Brain microvascular endothelial cell (primary cell): ENCODE measurements at regions not wholly inside any gene's neighbourhood (a gene's known extent, or its start where the extent isn't known, plus 50 kb on each side); places are given as distances from the start of the nearest gene placed in this dataset.

Source experiments
- DNase-seq: peaks from one replicate; pipeline ENCODE4 v3.0.0-alpha.2; 2020
- H3K27ac ChIP-seq: fragments of 250-450 bp; sonication (Bioruptor Pico); 2 replicates; pipeline ENCODE4 v1.5.1; 2020; ENCODE audit warnings: mild to moderate bottlenecking, moderate library complexity
- H3K27me3 ChIP-seq: fragments of 250-450 bp; sonication (Bioruptor Pico); replicated peaks from 2 replicates; pipeline ENCODE4 v1.5.1; 2020; ENCODE audit warnings: mild to moderate bottlenecking
- H3K36me3 ChIP-seq: fragments of 250-450 bp; sonication (Bioruptor Pico); replicated peaks from 2 replicates; pipeline ENCODE4 v1.5.1; 2020; ENCODE audit warnings: mild to moderate bottlenecking
- H3K4me3 ChIP-seq: 2 replicates; pipeline ENCODE4 v1.5.1; 2011; ENCODE audit warnings: low read depth, mild to moderate bottlenecking, control low read depth, low read length, moderate library complexity
- in situ Hi-C: cut with HindIII; loops from 2 replicates; pipeline ENCODE4 v1.10.0; 2017; ENCODE audit warnings: low sequenced_read_pairs, low pct_ligation_motif_present
- TF ChIP-seq, protein P1 (sequence below): IDR thresholded peaks from 2 replicates; pipeline ENCODE4 v1.5.1; 2011; ENCODE audit warnings: low read depth, mild to moderate bottlenecking, moderate library complexity, low read length, control low read depth, inconsistent platforms; ENCODE audit errors: missing control alignments

DNA sequence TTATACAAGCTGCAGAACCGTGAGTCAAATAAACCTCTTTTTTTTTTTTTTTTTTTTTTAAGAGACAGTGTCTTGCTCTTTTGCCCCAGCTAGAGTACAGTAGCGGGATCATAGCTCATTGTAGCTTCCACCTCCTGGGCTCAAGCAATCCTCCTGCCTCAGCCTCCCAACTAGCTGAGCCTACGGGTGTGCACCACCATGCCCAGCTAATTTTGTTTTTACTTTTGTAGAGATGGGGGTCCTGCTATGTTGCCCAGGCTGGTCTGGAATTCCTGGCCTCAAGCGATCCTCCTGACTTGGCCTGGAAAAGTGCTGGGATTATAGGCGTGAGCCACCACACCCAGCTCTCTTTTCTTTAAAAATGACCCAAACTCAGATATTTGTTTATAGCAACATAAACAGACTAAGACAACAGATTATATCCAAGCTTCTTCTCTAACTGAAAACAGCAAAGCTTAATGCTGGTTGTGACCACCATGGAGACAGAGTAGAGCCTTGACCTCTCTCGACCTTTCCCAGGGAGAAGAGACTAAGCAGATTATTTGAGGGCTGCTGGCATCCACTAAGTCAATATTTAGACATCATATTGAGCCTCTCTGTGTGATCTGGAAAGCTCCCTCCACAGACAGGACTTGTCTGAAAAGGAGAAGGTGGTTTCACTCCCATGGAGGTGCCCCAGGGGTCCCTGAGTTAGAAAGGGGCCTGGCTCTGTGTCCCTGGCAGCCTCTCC lies 150.0 kb downstream of the KCTD15 start:
- TF ChIP-seq, protein P1, sequence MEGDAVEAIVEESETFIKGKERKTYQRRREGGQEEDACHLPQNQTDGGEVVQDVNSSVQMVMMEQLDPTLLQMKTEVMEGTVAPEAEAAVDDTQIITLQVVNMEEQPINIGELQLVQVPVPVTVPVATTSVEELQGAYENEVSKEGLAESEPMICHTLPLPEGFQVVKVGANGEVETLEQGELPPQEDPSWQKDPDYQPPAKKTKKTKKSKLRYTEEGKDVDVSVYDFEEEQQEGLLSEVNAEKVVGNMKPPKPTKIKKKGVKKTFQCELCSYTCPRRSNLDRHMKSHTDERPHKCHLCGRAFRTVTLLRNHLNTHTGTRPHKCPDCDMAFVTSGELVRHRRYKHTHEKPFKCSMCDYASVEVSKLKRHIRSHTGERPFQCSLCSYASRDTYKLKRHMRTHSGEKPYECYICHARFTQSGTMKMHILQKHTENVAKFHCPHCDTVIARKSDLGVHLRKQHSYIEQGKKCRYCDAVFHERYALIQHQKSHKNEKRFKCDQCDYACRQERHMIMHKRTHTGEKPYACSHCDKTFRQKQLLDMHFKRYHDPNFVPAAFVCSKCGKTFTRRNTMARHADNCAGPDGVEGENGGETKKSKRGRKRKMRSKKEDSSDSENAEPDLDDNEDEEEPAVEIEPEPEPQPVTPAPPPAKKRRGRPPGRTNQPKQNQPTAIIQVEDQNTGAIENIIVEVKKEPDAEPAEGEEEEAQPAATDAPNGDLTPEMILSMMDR = no peak
- DNase-seq = no peak
- in situ Hi-C loops = no loop called here
- Histone ChIP-seq H3K4me3 (no peak overlapping the region), H3K27ac (no peak overlapping the region), H3K36me3 (no peaks in the 10 kb centered on the region), H3K27me3 (no peaks in the 10 kb centered on the region)

DNA sequence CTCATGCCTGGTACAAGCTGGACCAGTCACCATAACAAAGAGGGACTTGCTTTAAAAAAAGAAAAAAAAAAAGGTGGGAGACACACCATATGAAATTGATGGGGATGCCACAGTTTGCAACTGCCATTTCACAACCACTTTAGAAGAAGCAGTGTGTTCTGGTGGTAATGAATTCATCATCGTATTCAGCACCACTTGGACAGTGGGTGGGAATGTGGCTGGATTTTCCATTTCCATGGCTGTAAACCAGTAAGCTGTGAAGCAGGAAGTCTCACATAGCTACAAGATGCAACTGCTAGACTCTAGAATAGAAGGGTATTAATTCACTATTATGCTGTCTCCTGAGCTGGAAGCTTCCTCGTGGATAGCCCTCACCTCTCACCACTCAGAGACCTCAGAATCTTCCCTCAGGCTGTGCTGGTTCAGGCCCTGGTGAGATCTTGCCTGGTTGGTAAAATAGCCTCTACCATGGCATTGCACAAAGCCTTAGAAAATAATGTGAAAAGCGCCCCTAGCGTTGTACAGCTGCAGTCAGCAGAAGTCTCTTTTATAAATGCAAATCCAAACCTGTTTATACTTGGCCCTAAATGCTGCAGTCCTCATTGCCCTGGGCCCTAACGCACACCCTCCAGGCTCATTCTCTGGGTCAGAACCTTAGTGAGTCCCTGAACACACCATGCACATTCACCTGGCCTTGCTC lies 150.7 kb downstream of the KCTD15 start:
- TF ChIP-seq, protein P1 = peak; percentile 22
- in situ Hi-C loops = no loop called here
- Histone ChIP-seq H3K4me3 (no peak overlapping the region), H3K27ac (no peak overlapping the region), H3K36me3 (no peaks in the 10 kb centered on the region), H3K27me3 (no peaks in the 10 kb centered on the region)
- no peak for DNase-seq

DNA sequence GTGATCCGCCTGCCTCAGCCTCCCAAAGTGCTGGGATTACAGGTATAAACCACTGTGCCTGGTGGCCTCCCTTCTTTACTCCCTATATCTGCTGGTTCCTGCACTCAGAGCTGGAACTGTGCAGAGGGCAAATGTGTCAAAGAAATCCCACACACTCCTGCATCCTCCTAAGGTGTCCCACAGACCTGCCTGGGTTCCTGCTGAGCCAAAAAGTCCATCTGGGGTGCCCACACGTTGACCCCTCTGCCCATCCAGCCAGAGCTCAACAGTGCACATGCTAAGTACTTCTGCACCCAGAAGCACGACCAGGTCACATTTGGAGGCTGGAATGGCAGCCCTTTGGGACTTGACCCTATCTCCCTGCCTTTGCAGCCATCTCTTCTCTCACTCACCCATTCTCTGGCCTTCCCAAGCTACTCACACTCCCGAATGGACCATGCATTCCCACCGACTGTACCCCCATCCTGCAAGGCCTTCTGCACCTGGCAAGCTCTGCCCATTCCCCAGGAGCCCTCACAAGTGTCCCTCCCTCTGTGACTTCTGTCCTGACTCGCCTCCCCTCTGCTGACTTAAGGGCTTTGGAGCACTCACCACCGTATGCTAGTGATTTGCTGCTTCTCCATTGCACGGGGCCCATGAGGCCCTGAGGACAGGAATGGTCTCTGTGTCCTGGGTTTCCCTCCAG lies 152.1 kb downstream of the KCTD15 start:
- TF ChIP-seq, protein P1 = no peak
- DNase-seq = no peak
- Histone ChIP-seq H3K27ac (no peak overlapping the region), H3K27me3 (no peaks in the 10 kb centered on the region), H3K4me3 (no peak overlapping the region), H3K36me3 (no peaks in the 10 kb centered on the region)
- in situ Hi-C loops = no loop called here

DNA sequence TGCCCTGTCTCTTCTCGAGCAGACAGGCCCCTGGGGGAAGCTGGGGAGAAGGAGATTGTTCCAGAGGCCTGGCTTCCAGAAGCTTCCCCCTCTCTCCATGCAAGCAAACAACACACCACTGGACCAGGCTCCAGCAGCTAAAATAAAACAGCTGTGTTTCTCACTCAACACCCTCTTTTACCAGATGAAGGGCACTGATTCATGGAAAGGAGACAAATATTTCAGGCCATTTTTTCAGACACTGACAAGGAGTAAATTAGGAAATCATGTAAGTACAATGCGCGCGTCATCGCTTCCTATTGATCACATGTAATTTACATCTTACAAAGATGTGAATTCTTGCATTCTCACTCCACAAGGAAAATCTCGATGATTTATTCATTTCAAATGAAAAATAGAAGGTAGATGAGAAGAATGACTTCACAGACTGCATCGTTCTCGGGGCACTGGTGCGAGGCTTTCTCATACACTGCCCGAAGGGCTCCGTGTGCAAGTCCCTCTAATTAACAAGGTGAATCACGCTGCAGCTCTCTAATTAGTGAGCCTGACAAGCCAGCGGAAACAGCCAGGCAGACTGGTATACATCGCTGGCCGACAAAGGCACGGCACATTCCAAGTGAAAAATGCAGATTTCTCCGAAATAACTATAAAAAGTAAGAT lies 153.6 kb downstream of the KCTD15 start:
- Histone ChIP-seq H3K36me3 (no peaks in the 10 kb centered on the region), H3K4me3 (no peak overlapping the region), H3K27me3 (no peaks in the 10 kb centered on the region), H3K27ac (no peak overlapping the region)
- in situ Hi-C loops = no loop called here
- TF ChIP-seq, protein P1 = no peak
- no peak for DNase-seq

DNA sequence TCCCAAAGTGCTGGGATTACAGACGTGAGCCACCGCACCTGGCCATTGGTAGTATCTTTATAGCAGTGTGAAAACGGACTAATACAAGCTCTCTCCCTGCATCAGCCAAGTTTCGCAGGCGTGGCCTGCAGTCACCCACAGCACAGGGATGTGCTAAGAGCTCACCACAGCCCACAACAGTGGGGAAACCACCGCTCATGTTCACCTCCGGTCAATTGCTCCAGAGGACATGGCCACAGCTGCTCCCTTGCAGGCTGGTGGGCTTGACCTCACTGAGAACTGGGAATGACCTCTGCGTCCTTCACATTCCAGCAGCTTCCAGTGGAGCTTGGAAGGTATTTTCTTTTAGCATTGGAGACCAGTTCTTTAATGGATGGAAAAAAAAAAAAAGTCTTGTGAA lies 156.4 kb downstream of the KCTD15 start:
- Histone ChIP-seq H3K4me3 (no peak overlapping the region), H3K36me3 (no peaks in the 10 kb centered on the region), H3K27ac (no peak overlapping the region), H3K27me3 (no peaks in the 10 kb centered on the region)
- in situ Hi-C loops = no loop called here
- TF ChIP-seq, protein P1 = no peak
- no peak for DNase-seq
